Omental fat pad (tissue), 3 donors: ENCODE measurements at regions not wholly inside any gene's neighbourhood (a gene's known extent, or its start where the extent isn't known, plus 50 kb on each side); places are given as distances from the start of the nearest gene placed in this dataset.

ENCODE experiments used
- ATAC-seq: fragments of 150-250 bp; one replicate; pipeline ENCODE4 v1.9.1; 2016; ENCODE audit warnings: mild to moderate bottlenecking, moderate library complexity; ENCODE audit not compliant: low FRiP score
- DNase-seq: peaks from one replicate; pipeline ENCODE4 v3.0.0-alpha.2; 2019; ENCODE audit warnings: low spot score
- TF ChIP-seq, protein P1 (sequence below), 3 donors: fragments of 450-650 bp; IDR thresholded peaks; one replicate each; pipeline ENCODE4 v1.5.1; 2016 to 2017; ENCODE audit warnings: antibody characterized with exemption in 3 of 3, mild to moderate bottlenecking in 3 of 3, moderate library complexity in 2 of 3

DNA sequence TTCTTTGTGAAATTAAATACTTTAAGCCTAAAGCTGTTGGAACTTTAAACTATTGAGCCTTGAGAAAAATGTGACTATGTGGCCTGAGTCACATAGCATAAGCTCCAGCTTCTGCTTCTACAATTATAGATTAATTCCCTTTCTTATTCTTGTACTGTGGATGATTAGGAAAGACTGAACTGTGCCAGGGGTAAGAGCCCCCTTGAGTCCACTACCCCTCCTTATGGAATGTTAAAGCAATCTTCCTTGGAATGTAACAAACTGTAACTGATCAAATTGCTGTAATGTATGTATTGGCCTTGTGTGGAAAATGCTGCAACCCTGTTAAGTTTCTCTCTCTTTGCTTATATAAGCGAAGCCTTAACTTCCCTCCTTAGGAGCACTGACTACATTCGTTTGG lies 273.2 kb downstream of the FAM170A start:
- TF ChIP-seq, protein P1, sequence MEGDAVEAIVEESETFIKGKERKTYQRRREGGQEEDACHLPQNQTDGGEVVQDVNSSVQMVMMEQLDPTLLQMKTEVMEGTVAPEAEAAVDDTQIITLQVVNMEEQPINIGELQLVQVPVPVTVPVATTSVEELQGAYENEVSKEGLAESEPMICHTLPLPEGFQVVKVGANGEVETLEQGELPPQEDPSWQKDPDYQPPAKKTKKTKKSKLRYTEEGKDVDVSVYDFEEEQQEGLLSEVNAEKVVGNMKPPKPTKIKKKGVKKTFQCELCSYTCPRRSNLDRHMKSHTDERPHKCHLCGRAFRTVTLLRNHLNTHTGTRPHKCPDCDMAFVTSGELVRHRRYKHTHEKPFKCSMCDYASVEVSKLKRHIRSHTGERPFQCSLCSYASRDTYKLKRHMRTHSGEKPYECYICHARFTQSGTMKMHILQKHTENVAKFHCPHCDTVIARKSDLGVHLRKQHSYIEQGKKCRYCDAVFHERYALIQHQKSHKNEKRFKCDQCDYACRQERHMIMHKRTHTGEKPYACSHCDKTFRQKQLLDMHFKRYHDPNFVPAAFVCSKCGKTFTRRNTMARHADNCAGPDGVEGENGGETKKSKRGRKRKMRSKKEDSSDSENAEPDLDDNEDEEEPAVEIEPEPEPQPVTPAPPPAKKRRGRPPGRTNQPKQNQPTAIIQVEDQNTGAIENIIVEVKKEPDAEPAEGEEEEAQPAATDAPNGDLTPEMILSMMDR (IDR thresholded peaks at IDR 0.05) = no peak
- ATAC-seq = no peak
- DNase-seq = no peak

DNA sequence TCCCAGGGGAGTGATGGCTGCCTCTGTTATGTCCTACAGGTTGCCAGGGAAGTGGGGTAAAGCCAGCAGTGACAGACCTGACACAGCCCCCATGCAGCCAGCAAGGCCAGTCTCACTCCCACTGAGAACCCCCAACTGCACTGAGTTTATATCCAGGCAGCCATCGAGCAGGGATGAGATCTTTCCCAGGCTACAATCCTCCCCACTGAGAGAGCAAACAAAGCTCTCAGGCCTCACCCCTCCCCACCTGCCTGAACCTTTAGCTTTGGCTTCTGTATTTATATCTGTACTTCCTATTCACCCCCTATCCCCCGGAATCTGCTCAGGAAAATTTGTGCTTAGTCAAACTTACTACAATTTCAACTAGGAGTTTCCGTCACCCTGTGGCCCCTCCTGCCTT lies 284.1 kb downstream of the FAM170A start:
- TF ChIP-seq, protein P1 (IDR thresholded peaks at IDR 0.05) = no peak
- DNase-seq = no peak
- ATAC-seq = no peak

DNA sequence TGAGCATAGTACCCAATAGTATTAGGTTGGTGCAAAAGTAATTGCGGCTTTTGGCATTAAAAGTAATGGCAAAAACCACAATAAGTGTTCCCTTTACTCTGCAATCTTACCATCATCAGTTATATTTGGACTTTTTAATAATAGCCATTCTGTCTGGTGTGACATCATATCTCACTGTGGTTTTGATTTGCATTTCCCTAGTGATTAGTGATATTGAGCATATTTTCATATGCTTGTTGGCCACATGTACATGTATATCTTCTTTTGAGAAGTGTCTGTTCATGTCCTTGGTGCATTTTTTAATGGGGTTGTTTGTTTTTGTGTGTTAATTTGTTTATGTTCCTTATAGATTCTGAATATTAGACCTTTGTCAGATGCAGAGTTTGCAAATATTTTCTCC lies 289.9 kb downstream of the FAM170A start:
- TF ChIP-seq, protein P1 (IDR thresholded peaks at IDR 0.05) = no peak
- ATAC-seq = no peak
- no peak for DNase-seq

DNA sequence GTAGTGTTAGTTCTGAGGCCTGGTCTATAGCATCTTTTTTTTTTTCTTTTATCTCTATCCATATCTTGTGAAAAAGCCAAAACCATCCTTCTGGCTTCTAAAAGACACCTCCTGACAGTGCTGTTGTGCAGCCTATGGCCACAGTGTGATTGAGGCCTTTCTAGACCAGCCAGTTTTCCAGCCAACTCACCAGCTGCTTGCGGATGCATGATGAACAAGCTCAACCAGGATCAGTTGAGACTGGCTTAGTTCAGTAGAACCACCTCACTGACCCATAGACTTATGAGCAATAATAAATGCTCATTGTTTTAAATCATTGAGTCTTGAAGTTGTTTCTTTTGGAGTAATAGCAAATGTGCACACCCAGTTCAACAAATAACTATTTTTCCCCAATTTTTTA lies 296.9 kb downstream of the FAM170A start:
- DNase-seq (no peak), ATAC-seq (no peak)
- TF ChIP-seq, protein P1 (IDR thresholded peaks at IDR 0.05) = no peak

DNA sequence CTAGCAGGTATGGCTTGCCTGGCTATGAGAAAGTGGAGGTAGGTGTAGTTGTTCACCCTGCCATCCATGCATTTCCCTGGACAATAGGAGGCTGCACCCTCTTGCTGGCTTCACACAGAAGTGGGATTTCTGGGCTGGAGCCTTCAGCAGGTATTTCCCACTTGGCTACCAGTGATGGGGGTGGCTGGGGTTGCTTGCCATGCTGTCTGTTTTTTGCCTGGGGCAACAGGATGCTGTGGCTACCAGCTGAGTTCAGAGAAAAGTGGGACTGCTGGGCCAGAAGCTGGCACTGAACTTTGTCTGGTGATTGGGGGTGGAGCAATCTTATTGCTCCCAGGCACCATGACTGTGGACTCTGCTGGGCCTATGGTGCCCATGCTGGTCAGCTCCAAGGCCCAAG lies 299.6 kb downstream of the FAM170A start:
- ATAC-seq = no peak
- TF ChIP-seq, protein P1 (IDR thresholded peaks at IDR 0.05) = no peak
- DNase-seq = no peak

DNA sequence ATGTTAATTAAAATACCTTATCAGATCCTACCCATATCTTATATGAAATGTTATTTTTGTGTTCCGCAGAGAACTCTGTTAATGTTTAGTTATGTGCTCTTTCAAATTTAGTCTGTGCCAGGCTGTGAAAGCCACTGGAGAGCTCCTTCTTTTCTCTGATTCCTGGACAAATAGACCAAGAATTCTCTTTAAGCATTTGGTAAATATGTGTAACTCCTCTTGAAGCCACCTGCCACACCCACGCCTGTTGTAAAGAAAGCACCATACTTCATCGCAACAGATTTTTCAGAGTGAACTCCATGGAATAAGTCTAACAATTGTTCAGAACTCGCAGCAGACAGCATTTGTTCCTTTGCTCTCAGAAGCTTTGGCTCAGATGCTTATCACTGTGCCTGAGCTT lies 301.1 kb downstream of the FAM170A start:
- DNase-seq (no peak), ATAC-seq (no peak)
- TF ChIP-seq, protein P1 (IDR thresholded peaks at IDR 0.05) = no peak

DNA sequence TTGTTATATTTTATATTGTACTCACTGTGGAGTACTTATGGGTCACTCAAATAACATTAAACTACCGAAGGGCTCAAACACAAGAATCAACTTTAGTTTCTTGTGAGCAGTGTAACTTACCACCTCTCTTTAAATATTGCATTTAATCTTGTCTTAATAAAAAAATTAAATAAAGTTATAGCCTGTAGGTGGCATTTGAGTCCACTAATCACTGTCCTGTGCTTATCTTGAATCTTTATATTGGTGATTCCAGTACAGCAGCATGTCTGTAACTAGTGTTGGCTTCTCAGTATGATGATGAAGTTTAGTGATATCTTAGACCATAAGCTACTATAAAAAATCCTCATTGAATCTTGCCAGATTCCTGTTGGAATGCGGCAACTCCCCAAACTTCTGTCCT lies 313.8 kb downstream of the FAM170A start:
- TF ChIP-seq, protein P1 (IDR thresholded peaks at IDR 0.05) = no peak
- no peak for ATAC-seq
- no peak for DNase-seq
